ENCODE measurements at regions not wholly inside any gene's neighbourhood (a gene's known extent, or its start where the extent isn't known, plus 50 kb on each side); places are given as distances from the start of the nearest gene placed in this dataset.

- no peaks in the 10 kb centered on the region for H3K4me1 ChIP-seq (ENCODE audit: control insufficient read depth in 1 of 2, insufficient read depth in 2 of 2, low read length in 2 of 2)
- no peak overlapping the region for H3K4me3 ChIP-seq (replicated peaks in 1 of 2; ENCODE audit: low read depth in 1 of 2, low read length in 2 of 2)
- POLR2A ChIA-PET: no interaction called here
- H4K20me1 ChIP-seq (ENCODE audit: insufficient read depth): no peaks in the 10 kb centered on the region
- RAD21 ChIA-PET (ENCODE audit: low non-redundant PET in 1 of 2, low total read pairs in 2 of 2, uncharacterized antibody in 2 of 2, unreplicated experiment in 2 of 2): no interaction called here
- ATAC-seq (no peak), DNase-seq (ENCODE audit: low read depth, low spot score) (no peak)
- H3K27ac ChIP-seq (ENCODE audit: low read depth, low read length): no peak overlapping the region
- intact Hi-C loops (cut with micrococcal nuclease): no loop called here
- H3K9me2 ChIP-seq (ENCODE audit: insufficient read depth): no peaks in the 10 kb centered on the region
- H3K4me2 ChIP-seq (ENCODE audit: low read length): no peak overlapping the region
- TF ChIP-seq ZNF274 (IDR thresholded peaks at IDR 0.05; ENCODE audit: low read depth, low read length): no peak
- no peak for TF ChIP-seq ATF3 (IDR thresholded peaks at IDR 0.05)
- no peak for TF ChIP-seq TCF7L2 (IDR thresholded peaks at IDR 0.05; ENCODE audit: borderline replicate concordance, extremely low read depth, insufficient read depth, insufficient read length)
- no peak for TF ChIP-seq JUND (IDR thresholded peaks at IDR 0.05)
- no peak for TF ChIP-seq CTCF (IDR thresholded peaks at IDR 0.05 in 2 of 3, conservative IDR thresholded peaks at IDR 0.05 in 1 of 3; ENCODE audit: borderline replicate concordance in 1 of 3, insufficient read depth in 1 of 3, low read depth in 2 of 3, low read length in 2 of 3)
- no peak for TF ChIP-seq ZFX (IDR thresholded peaks at IDR 0.05)
- TF ChIP-seq POLR2A (IDR thresholded peaks at IDR 0.05; ENCODE audit: borderline replicate concordance, extremely low read depth, insufficient read depth, insufficient read length): no peak
- no peak for TF ChIP-seq FOSL1 (IDR thresholded peaks at IDR 0.05; ENCODE audit: low read depth)
- no peak for TF ChIP-seq REST (IDR thresholded peaks at IDR 0.05; ENCODE audit: low read depth)
- no peak for TF ChIP-seq RAD21 (IDR thresholded peaks at IDR 0.05; ENCODE audit: low read depth)
- TF ChIP-seq SRF (IDR thresholded peaks at IDR 0.05; ENCODE audit: low read depth): no peak
- no peak for TF ChIP-seq SIN3A (IDR thresholded peaks at IDR 0.05; ENCODE audit: low read depth)
- no peak for TF ChIP-seq YY1 (IDR thresholded peaks at IDR 0.05; ENCODE audit: extremely low read depth, insufficient replicate concordance, low read depth, low read length)
- no peak for TF ChIP-seq EZH2 (IDR thresholded peaks at IDR 0.05)
- no peak for TF ChIP-seq SP1 (IDR thresholded peaks at IDR 0.05; ENCODE audit: low read depth)
- no peak for TF ChIP-seq EZH2phosphoT487 (IDR thresholded peaks at IDR 0.05; ENCODE audit: borderline replicate concordance)
- no peak for TF ChIP-seq MAX (IDR thresholded peaks at IDR 0.05)
- no peak for TF ChIP-seq ZBTB33 (IDR thresholded peaks at IDR 0.05; ENCODE audit: extremely low read depth, insufficient replicate concordance, low read length)
- H3K27me3 ChIP-seq (ENCODE audit: insufficient read depth, low read length): no peaks in the 10 kb centered on the region
- BruUV-seq (replicated peaks): no TSS peak
- no peaks in the 10 kb centered on the region for H3K79me2 ChIP-seq (ENCODE audit: insufficient read depth, low read length)
- H3K9me3 ChIP-seq (ENCODE audit: control insufficient read depth in 1 of 2, insufficient read depth in 1 of 2, low read depth in 1 of 2, low read length in 2 of 2): no peaks in the 10 kb centered on the region
- H3K9ac ChIP-seq (ENCODE audit: low read length): no peak overlapping the region
- H2AFZ ChIP-seq (ENCODE audit: low read depth, low read length, poor library complexity, severe bottlenecking): no peak overlapping the region
- no peaks in the 10 kb centered on the region for H3K36me3 ChIP-seq (ENCODE audit: control insufficient read depth in 1 of 2, insufficient read depth in 2 of 2, low read length in 2 of 2)
- CTCF ChIA-PET: no interaction called here
These were observed 175.1 kb upstream of the PLSCR5 start for GRCh38 chr3:146780251-146780650.
